ENCODE measurements at regions not wholly inside any gene's neighbourhood (a gene's known extent, or its start where the extent isn't known, plus 50 kb on each side); places are given as distances from the start of the nearest gene placed in this dataset.

- TF ChIP-seq CTCF (IDR thresholded peaks at IDR 0.05; ENCODE audit: low read length): no peak
- no peak for TF ChIP-seq EZH2 (IDR thresholded peaks at IDR 0.05; ENCODE audit: borderline replicate concordance, low read length)
- no peaks in the 10 kb centered on the region for H3F3A ChIP-seq (ENCODE audit: insufficient read depth, low read length)
- H3K9ac ChIP-seq (ENCODE audit: low read length): no peak overlapping the region
- no peaks in the 10 kb centered on the region for H3K27me3 ChIP-seq (ENCODE audit: insufficient read depth, low read length)
- no peak overlapping the region for H3K4me2 ChIP-seq (ENCODE audit: low read length)
- no peaks in the 10 kb centered on the region for H4K20me1 ChIP-seq (ENCODE audit: insufficient read depth, low read length)
- no peaks in the 10 kb centered on the region for H3K36me3 ChIP-seq (ENCODE audit: insufficient read depth, low read length)
- no peaks in the 10 kb centered on the region for H3K79me2 ChIP-seq (ENCODE audit: insufficient read depth, low read length)
- H3K9me2 ChIP-seq (ENCODE audit: low read depth, low read length): no peaks in the 10 kb centered on the region
- H3K4me3 ChIP-seq (ENCODE audit: low read depth, low read length, poor library complexity, severe bottlenecking): no peak overlapping the region
- H2AFZ ChIP-seq (ENCODE audit: low read length): no peak overlapping the region
- no peaks in the 10 kb centered on the region for H3K9me3 ChIP-seq (ENCODE audit: low read length)
- no peak overlapping the region for H3K27ac ChIP-seq (ENCODE audit: low read depth, low read length, poor library complexity, severe bottlenecking)
- H3K4me1 ChIP-seq (ENCODE audit: insufficient read depth, low read length, severe bottlenecking): no peaks in the 10 kb centered on the region
These were observed 200.3 kb upstream of the SEMA6D start for GRCh38 chr15:47516972-47517371.

GRCh38 chr15:47517737-47518136, 199.6 kb upstream of the SEMA6D start:
- no peaks in the 10 kb centered on the region for H3K9me3 ChIP-seq (ENCODE audit: low read length)
- H3K4me3 ChIP-seq (ENCODE audit: low read depth, low read length, poor library complexity, severe bottlenecking): no peak overlapping the region
- H2AFZ ChIP-seq (ENCODE audit: low read length): no peak overlapping the region
- no peaks in the 10 kb centered on the region for H3K27me3 ChIP-seq (ENCODE audit: insufficient read depth, low read length)
- no peaks in the 10 kb centered on the region for H3K36me3 ChIP-seq (ENCODE audit: insufficient read depth, low read length)
- no peak overlapping the region for H3K9ac ChIP-seq (ENCODE audit: low read length)
- H3K79me2 ChIP-seq (ENCODE audit: insufficient read depth, low read length): no peaks in the 10 kb centered on the region
- no peaks in the 10 kb centered on the region for H4K20me1 ChIP-seq (ENCODE audit: insufficient read depth, low read length)
- no peak overlapping the region for H3K4me2 ChIP-seq (ENCODE audit: low read length)
- no peaks in the 10 kb centered on the region for H3F3A ChIP-seq (ENCODE audit: insufficient read depth, low read length)
- no peaks in the 10 kb centered on the region for H3K9me2 ChIP-seq (ENCODE audit: low read depth, low read length)
- H3K4me1 ChIP-seq (ENCODE audit: insufficient read depth, low read length, severe bottlenecking): no peaks in the 10 kb centered on the region
- no peak overlapping the region for H3K27ac ChIP-seq (ENCODE audit: low read depth, low read length, poor library complexity, severe bottlenecking)
- TF ChIP-seq CTCF (IDR thresholded peaks at IDR 0.05; ENCODE audit: low read length): no peak
- no peak for TF ChIP-seq EZH2 (IDR thresholded peaks at IDR 0.05; ENCODE audit: borderline replicate concordance, low read length)

GRCh38 chr15:47523681-47524475, 193.4 kb upstream of the SEMA6D start:
- Histone ChIP-seq H3K9me2 (ENCODE audit: low read depth, low read length) (no peaks in the 10 kb centered on the region), H3K4me3 (ENCODE audit: low read depth, low read length, poor library complexity, severe bottlenecking) (no peak overlapping the region)

More at GRCh38 chr15:47523681-47524475, 193.4 kb upstream of the SEMA6D start:
- H3F3A ChIP-seq (ENCODE audit: insufficient read depth, low read length): no peaks in the 10 kb centered on the region
- no peaks in the 10 kb centered on the region for H3K9me3 ChIP-seq (ENCODE audit: low read length)
- H3K9ac ChIP-seq (ENCODE audit: low read length): no peak overlapping the region
- H3K36me3 ChIP-seq (ENCODE audit: insufficient read depth, low read length): no peaks in the 10 kb centered on the region
- H2AFZ ChIP-seq (ENCODE audit: low read length): no peak overlapping the region
- H4K20me1 ChIP-seq (ENCODE audit: insufficient read depth, low read length): no peaks in the 10 kb centered on the region
- no peaks in the 10 kb centered on the region for H3K27me3 ChIP-seq (ENCODE audit: insufficient read depth, low read length)
- H3K4me1 ChIP-seq (ENCODE audit: insufficient read depth, low read length, severe bottlenecking): no peaks in the 10 kb centered on the region
- no peaks in the 10 kb centered on the region for H3K79me2 ChIP-seq (ENCODE audit: insufficient read depth, low read length)
- no peak overlapping the region for H3K27ac ChIP-seq (ENCODE audit: low read depth, low read length, poor library complexity, severe bottlenecking)
- TF ChIP-seq CTCF (IDR thresholded peaks at IDR 0.05; ENCODE audit: low read length) (no peak), EZH2 (IDR thresholded peaks at IDR 0.05; ENCODE audit: borderline replicate concordance, low read length) (no peak)
- no peak overlapping the region for H3K4me2 ChIP-seq (ENCODE audit: low read length)
